Kidney (tissue), 13 donors: ENCODE measurements at regions not wholly inside any gene's neighbourhood (a gene's known extent, or its start where the extent isn't known, plus 50 kb on each side); places are given as distances from the start of the nearest gene placed in this dataset.

Source experiments
- DNase-seq, 5 donors: peaks; one replicate each; pipeline ENCODE4 v3.0.0-alpha.2; 2013 to 2020
- FAIRE-seq: peaks from 2 replicates; lab custom pipeline; 2012; peaks lifted over from hg19 to GRCh38; lab: Jason Lieb, UNC
- H3K27ac ChIP-seq, 2 donors: one replicate each; pipeline ENCODE4 v1.7.0; 2013; ENCODE audit warnings: low read depth in 2 of 2, low read length in 2 of 2, inconsistent platforms in 1 of 2
- H3K27me3 ChIP-seq: one replicate; pipeline ENCODE4 v1.7.1; 2013; ENCODE audit warnings: low read length, inconsistent platforms; ENCODE audit not compliant: control insufficient read depth, insufficient read depth
- H3K36me3 ChIP-seq, 3 donors: one replicate each; pipeline versions ENCODE4 v1.7.0 to v1.7.1; 2013; ENCODE audit warnings: low read length in 3 of 3, control low read depth in 1 of 3, inconsistent platforms in 1 of 3; ENCODE audit not compliant: insufficient read depth in 3 of 3, control insufficient read depth in 2 of 3
- H3K4me1 ChIP-seq, 3 donors: one replicate each; pipeline versions ENCODE4 v1.7.0 to v1.7.1; 2013; ENCODE audit warnings: low read length in 3 of 3, inconsistent platforms in 1 of 3, low read depth in 1 of 3; ENCODE audit not compliant: control insufficient read depth in 2 of 3, insufficient read depth in 2 of 3
- H3K4me3 ChIP-seq, 3 donors: one replicate each; pipeline versions ENCODE4 v1.7.0 to v1.8.1; 2013; ENCODE audit warnings: low read length in 3 of 3, control low read depth in 1 of 3, inconsistent platforms in 1 of 3
- H3K9ac ChIP-seq, 3 donors: one replicate each; pipeline versions ENCODE4 v1.7.0 to v1.7.1; 2013; ENCODE audit warnings: low read length in 3 of 3, control low read depth in 1 of 3, inconsistent platforms in 1 of 3
- H3K9me3 ChIP-seq, 3 donors: one replicate each; pipeline versions ENCODE4 v1.7.0 to v1.7.1; 2013; ENCODE audit warnings: low read length in 3 of 3, control low read depth in 1 of 3, inconsistent platforms in 1 of 3; ENCODE audit not compliant: control insufficient read depth in 2 of 3, insufficient read depth in 1 of 3
- CTCF ChIP-seq: IDR thresholded peaks from 3 replicates; pipeline ENCODE4 v1.5.1; 2012; ENCODE audit warnings: mild to moderate bottlenecking, moderate library complexity, borderline replicate concordance; ENCODE audit not compliant: insufficient read depth; ENCODE audit errors: extremely low read depth
- intact Hi-C: fragments of 100-400 bp; cut with DNase I; formaldehyde crosslinking; loops from one replicate; pipeline ENCODE4 v1.11.1; 2022
- donor health status: control.
- donor health status: control.
- donor health status: control.
- donor health status: control.
- donor health status: control.
- donor health status: DM: yes; HTN: yes; CAD: no.
- donor health status: Normal renal cell carcinoma (clear cell type).

GRCh38 chr11:32184041-32184722 is 93.3 kb downstream of the RCN1 start:
- no peak overlapping the region for H3K9ac ChIP-seq
- no peak overlapping the region for H3K27ac ChIP-seq
- H3K4me3 ChIP-seq, result no peak overlapping the region
- H3K9me3 ChIP-seq, result no peaks in the 10 kb centered on the region
- intact Hi-C loops, result no loop called here
- no peaks in the 10 kb centered on the region for H3K36me3 ChIP-seq
- DNase-seq, result no peak
- no peaks in the 10 kb centered on the region for H3K27me3 ChIP-seq
- TF ChIP-seq CTCF, result no peak
- H3K4me1 ChIP-seq, result no peaks in the 10 kb centered on the region
- no peak for FAIRE-seq

- Histone ChIP-seq H3K4me3 (no peak overlapping the region), H3K4me1 (no peaks in the 10 kb centered on the region), H3K27ac (no peak overlapping the region), H3K36me3 (no peaks in the 10 kb centered on the region), H3K9me3 (no peaks in the 10 kb centered on the region), H3K9ac (no peak overlapping the region), H3K27me3 (no peaks in the 10 kb centered on the region)
- DNase-seq (no peak), FAIRE-seq (no peak)
- intact Hi-C loops, result no loop called here
- TF ChIP-seq CTCF, result no peak
These were observed 94.0 kb downstream of the RCN1 start for GRCh38 chr11:32184723-32185376.

- FAIRE-seq (no peak), DNase-seq (no peak)
- Histone ChIP-seq H3K36me3 (no peaks in the 10 kb centered on the region), H3K27ac (no peak overlapping the region), H3K4me1 (no peaks in the 10 kb centered on the region), H3K9ac (no peak overlapping the region), H3K9me3 (no peaks in the 10 kb centered on the region), H3K27me3 (no peaks in the 10 kb centered on the region), H3K4me3 (no peak overlapping the region)
- TF ChIP-seq CTCF, result no peak
- intact Hi-C loops, result no loop called here
These were observed 95.2 kb downstream of the RCN1 start for GRCh38 chr11:32186118-32186517.
